ENCODE measurements at regions not wholly inside any gene's neighbourhood (a gene's known extent, or its start where the extent isn't known, plus 50 kb on each side); places are given as distances from the start of the nearest gene placed in this dataset.

DNA sequence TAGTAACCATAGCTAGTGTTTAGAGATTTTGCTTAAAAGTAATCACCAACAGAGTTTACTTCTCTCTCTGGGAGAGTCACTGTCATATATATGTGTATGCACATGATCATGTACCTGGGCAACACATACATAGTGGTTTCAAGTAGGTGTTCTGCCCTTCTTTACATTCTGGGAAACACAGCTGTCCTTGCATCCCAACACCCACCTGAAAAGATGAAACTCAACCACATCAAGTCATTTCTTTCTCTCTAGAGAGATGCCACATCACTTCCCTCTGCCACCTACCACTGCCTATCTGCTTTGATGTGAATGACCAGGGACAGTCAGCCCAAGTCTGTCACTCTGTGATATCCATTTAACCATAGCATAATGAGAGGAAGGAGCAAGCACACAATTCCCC lies 155.8 kb upstream of the GADL1 start:
- TF ChIP-seq, protein P1, sequence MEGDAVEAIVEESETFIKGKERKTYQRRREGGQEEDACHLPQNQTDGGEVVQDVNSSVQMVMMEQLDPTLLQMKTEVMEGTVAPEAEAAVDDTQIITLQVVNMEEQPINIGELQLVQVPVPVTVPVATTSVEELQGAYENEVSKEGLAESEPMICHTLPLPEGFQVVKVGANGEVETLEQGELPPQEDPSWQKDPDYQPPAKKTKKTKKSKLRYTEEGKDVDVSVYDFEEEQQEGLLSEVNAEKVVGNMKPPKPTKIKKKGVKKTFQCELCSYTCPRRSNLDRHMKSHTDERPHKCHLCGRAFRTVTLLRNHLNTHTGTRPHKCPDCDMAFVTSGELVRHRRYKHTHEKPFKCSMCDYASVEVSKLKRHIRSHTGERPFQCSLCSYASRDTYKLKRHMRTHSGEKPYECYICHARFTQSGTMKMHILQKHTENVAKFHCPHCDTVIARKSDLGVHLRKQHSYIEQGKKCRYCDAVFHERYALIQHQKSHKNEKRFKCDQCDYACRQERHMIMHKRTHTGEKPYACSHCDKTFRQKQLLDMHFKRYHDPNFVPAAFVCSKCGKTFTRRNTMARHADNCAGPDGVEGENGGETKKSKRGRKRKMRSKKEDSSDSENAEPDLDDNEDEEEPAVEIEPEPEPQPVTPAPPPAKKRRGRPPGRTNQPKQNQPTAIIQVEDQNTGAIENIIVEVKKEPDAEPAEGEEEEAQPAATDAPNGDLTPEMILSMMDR (IDR thresholded peaks at IDR 0.05) = no peak
- TF ChIP-seq EP300 (IDR thresholded peaks at IDR 0.05) (no peak), POLR2A (IDR thresholded peaks at IDR 0.05) (no peak)
